Epidermal melanocyte (primary cell): ENCODE measurements at regions not wholly inside any gene's neighbourhood (a gene's known extent, or its start where the extent isn't known, plus 50 kb on each side); places are given as distances from the start of the nearest gene placed in this dataset.

Experiments
- DNase-seq: peaks from one replicate; pipeline ENCODE4 v3.0.0; 2011; ENCODE audit warnings: low spot score; ENCODE audit not compliant: insufficient read length

- DNase-seq: no peak
These were observed 703.8 kb downstream of the CDH8 start for GRCh38 chr16:61332461-61332860.

- DNase-seq: no peak
These were observed 712.2 kb downstream of the CDH8 start for GRCh38 chr16:61324044-61324443.

GRCh38 chr16:61323456-61323855, 712.8 kb downstream of the CDH8 start:
- no peak for DNase-seq

- no peak for DNase-seq
These were observed 715.4 kb downstream of the CDH8 start for GRCh38 chr16:61320791-61321190.

GRCh38 chr16:61313931-61314330, 722.3 kb downstream of the CDH8 start:
- DNase-seq: no peak

- DNase-seq: no peak
These were observed 726.9 kb downstream of the CDH8 start for GRCh38 chr16:61309386-61309785.

- DNase-seq: no peak
These were observed 730.0 kb downstream of the CDH8 start for GRCh38 chr16:61306204-61306603.

GRCh38 chr16:61296814-61297213, 739.4 kb downstream of the CDH8 start:
- DNase-seq: no peak

GRCh38 chr16:61296305-61296704, 739.9 kb downstream of the CDH8 start:
- no peak for DNase-seq

- DNase-seq: no peak
These were observed 740.9 kb downstream of the CDH8 start for GRCh38 chr16:61295311-61295710.

- DNase-seq: no peak
These were observed 747.1 kb downstream of the CDH8 start for GRCh38 chr16:61289141-61289540.

- no peak for DNase-seq
These were observed 758.4 kb downstream of the CDH8 start for GRCh38 chr16:61277849-61278248.

GRCh38 chr16:61274211-61274610, 762.0 kb downstream of the CDH8 start:
- DNase-seq: no peak

- no peak for DNase-seq
These were observed 765.5 kb downstream of the CDH8 start for GRCh38 chr16:61270726-61271125.

GRCh38 chr16:61263400-61263799, 772.8 kb downstream of the CDH8 start:
- no peak for DNase-seq

- DNase-seq: no peak
These were observed 774.9 kb downstream of the CDH8 start for GRCh38 chr16:61261315-61261714.

- DNase-seq: no peak
These were observed 789.6 kb downstream of the CDH8 start for GRCh38 chr16:61246592-61246991.

- DNase-seq: no peak
These were observed 792.3 kb downstream of the CDH8 start for GRCh38 chr16:61243954-61244353.

GRCh38 chr16:61237884-61238485, 798.3 kb downstream of the CDH8 start:
- DNase-seq: no peak

GRCh38 chr16:61233713-61234112, 802.5 kb downstream of the CDH8 start:
- DNase-seq: no peak

- no peak for DNase-seq
These were observed 807.9 kb downstream of the CDH8 start for GRCh38 chr16:61228371-61228770.

GRCh38 chr16:61215605-61216004, 820.6 kb downstream of the CDH8 start:
- no peak for DNase-seq

- no peak for DNase-seq
These were observed 821.5 kb downstream of the CDH8 start for GRCh38 chr16:61214780-61215179.

- no peak for DNase-seq
These were observed 826.2 kb downstream of the CDH8 start for GRCh38 chr16:61210076-61210475.
